GM12874 (cell line): ENCODE measurements at regions not wholly inside any gene's neighbourhood (a gene's known extent, or its start where the extent isn't known, plus 50 kb on each side); places are given as distances from the start of the nearest gene placed in this dataset.

ENCODE experiments used
- TF ChIP-seq, protein P1 (sequence below): IDR thresholded peaks from 2 replicates; pipeline ENCODE4 v1.5.1; 2011; ENCODE audit warnings: low read depth, mild to moderate bottlenecking, control low read depth, low read length, moderate library complexity; ENCODE audit not compliant: insufficient read depth

DNA sequence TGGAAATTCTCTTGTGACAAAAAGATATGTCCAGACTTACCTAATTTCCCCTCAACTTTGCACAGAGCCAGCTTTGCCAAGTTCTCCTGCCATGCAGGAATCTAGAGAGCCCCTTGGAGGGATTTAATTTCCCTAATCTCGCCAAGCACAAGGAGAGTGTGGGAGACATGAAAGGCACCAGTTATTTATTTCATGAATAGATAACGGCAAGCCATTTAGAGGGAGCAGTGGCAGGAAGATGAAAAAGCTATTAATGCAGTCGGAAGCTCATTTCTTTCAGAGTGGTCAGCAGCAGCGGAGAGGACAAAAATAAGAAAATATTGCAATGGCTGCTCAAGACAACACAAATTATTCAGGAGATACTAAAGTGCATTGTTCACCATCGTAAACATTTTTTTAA lies 150.9 kb upstream of the WSCD2 start:
- TF ChIP-seq, protein P1, sequence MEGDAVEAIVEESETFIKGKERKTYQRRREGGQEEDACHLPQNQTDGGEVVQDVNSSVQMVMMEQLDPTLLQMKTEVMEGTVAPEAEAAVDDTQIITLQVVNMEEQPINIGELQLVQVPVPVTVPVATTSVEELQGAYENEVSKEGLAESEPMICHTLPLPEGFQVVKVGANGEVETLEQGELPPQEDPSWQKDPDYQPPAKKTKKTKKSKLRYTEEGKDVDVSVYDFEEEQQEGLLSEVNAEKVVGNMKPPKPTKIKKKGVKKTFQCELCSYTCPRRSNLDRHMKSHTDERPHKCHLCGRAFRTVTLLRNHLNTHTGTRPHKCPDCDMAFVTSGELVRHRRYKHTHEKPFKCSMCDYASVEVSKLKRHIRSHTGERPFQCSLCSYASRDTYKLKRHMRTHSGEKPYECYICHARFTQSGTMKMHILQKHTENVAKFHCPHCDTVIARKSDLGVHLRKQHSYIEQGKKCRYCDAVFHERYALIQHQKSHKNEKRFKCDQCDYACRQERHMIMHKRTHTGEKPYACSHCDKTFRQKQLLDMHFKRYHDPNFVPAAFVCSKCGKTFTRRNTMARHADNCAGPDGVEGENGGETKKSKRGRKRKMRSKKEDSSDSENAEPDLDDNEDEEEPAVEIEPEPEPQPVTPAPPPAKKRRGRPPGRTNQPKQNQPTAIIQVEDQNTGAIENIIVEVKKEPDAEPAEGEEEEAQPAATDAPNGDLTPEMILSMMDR: no peak

DNA sequence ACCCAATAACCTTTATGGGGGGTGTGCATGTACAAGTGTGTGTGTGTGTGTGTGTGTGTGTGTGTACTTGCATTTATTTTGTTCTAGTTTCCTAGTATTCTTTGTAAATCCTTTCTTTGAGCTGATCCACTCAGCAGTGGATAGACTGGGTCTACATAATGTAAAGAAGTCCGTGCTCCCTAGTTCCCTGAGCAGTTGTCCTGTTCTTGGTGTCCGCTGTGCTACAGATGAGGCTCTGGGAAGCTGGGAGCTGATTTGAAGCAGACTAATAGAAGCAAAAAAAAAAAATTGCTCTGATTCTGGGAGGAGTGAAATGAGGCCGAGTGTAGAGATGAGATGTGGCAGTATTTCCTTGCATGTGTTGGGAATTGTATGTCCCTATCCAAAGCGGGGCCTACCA lies 150.4 kb upstream of the WSCD2 start:
- TF ChIP-seq, protein P1: no peak

DNA sequence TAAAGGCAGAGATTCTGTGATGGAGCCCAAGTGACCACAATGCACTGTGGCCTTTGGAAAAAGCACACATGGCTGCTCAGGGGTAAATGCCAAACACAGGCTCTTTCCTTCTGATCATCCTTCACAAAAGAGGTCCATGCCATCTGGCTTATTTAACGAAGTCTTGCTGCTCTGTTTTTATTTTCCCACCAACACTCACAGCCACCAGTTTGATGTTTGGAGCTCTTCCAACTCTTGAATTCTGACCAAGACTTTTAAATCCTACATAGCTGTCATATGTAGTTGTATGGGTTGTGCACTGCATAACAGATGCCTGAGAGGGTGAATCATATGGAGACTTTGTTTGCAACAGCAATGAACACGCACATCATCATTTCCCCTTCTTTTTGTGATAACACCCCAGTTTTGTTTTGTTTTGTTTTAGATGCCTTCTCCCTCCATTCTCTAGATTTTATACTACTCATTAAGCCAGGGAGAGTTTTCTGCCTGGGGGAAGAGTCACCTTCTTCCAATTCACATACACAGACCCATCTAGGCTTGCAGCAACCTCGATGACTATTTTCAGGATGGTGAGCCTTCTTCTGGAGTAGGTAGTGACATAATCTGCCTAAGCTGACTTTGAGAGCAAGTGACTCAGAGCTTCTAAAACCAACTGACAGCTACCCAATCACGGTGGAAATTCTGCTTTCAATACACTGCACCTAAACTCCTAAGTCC lies 145.2 kb upstream of the WSCD2 start:
- TF ChIP-seq, protein P1: no peak

DNA sequence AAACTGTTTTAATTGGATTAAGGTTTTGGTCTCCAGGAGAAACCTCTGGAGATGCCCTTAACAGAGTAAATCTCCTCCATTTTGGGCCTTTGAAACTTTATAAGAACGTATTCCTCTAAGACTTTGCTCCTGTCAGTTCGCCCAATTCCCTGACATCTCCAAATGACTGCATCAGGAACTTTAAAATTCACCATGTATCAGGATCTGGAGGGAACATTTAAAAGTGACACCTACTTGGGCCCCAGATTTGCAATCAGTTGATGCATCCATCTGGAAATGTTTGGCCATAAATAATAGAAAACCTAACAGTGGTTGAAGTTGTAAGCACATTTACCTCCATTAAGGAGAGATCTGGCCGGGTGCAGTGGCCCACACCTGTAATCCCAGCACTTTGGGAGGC lies 144.1 kb upstream of the WSCD2 start:
- TF ChIP-seq, protein P1: no peak

DNA sequence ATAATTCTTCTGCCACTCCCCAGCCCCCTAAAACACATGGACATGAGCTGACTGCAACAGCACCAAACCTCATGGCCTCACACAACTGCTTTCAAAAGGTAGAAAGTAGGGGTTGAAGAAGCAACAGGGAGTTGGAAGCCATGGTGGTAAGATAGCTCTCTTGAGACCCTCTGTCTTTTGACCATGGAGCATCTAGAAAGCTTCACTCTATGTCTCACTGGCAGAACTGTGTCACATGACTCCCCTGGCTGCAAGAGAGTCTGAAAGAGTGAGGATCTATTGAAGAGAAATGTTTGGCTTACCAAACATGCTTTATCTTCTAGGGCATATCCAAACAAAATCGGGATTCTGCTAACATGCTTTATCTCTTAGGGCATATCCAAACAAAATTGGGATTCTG lies 142.9 kb upstream of the WSCD2 start:
- TF ChIP-seq, protein P1: no peak

DNA sequence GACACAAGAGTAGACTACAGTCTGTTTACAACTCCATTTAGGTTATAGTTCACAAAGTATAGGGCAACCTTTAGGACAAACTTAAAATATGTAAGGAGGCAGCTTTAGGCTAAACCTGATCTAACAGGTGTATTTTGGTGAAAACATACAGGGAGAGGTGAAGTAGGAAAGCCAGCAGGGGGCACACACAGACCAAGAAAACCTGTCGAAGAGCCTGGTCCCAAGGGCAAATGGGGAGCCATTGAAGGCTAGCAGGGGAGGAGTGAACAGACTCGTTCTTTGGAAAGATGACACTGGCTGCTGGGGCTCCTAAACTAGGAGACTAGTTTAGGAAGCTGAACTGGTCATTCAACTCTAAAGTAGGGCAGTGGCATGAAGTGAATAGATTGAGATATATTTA lies 138.8 kb upstream of the WSCD2 start:
- TF ChIP-seq, protein P1: peak; percentile 51

DNA sequence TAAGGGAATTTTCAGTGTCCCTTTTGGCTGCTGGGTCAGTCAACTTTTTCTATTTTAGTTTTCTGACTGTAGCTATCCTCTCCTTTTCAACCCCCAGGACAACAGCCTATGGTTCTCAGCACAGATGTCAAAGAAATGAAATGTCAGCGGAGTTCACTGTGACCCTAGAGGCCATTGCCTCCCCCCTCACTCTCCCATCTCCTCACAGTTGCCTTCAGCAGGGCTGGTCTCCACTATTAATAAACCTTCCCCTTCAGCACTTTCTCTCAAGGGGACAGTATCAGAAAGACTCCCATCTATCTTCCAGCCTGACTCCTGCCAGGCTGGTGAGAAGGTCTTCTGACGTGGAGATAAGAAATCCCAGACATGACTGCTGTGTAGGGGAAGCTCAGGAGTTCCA lies 137.1 kb upstream of the WSCD2 start:
- TF ChIP-seq, protein P1: no peak
